ENCODE measurements at regions not wholly inside any gene's neighbourhood (a gene's known extent, or its start where the extent isn't known, plus 50 kb on each side); places are given as distances from the start of the nearest gene placed in this dataset.

DNA sequence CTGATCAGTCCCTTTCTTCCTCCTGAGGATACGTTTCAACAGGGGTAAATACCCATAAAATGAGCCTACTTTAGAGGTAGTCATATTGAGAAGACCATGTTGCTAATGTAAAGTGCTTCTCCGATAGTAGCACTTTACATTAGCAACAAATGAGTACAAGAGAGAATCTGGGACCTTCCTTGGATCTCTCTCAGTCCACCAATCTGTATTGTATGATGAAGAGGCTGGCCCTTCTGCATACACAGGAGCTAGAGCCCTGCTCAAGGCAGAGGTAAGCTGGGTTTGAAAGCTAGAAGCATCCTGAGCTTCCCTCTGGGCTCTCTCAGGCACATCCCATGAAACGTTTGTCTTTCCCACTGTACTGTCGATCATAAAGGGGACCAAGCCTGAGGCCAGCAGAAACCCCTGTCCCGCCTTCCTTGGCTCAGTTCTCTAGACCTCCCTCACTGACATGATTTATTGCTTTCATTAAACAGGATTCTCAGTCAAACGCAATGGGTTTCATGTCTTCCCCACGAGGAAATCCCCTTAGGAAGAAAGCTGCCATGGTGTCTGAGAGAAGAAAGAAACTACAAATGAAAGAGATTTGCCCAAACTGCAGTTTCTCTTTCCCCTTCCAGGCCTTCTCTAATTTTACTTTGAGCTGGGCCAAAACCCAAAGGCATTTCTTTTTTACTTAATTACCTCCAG is 62.8 kb upstream of the BCAR3 start:
- no peak for DNase-seq (ENCODE audit: low spot score)

GRCh38 chr1:93743465-93743864 is 61.8 kb upstream of the BCAR3 start:
- no peak for DNase-seq (ENCODE audit: low spot score)

DNA sequence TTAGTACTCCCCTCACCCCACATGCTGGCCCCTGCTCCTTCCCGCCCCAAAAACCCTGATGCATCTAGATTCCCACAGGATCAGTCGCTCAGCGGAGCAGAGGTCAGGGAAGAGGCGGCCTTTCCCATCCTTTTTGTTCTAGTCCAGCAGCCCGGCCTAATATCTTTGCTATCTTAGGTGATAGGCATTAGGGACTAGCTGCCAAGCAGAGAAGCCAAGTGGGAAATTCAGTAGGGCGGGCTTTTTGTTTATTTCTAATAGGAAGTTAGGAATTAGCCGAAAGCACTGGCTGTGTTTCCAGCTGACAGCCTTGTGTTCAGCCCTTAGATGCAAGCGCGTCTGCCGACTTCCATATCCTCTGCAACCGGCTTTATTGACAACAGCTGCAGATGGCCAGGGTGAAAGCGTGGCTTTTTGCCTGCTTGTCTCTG is 59.0 kb upstream of the BCAR3 start:
- no peak for DNase-seq (ENCODE audit: low spot score)

DNA sequence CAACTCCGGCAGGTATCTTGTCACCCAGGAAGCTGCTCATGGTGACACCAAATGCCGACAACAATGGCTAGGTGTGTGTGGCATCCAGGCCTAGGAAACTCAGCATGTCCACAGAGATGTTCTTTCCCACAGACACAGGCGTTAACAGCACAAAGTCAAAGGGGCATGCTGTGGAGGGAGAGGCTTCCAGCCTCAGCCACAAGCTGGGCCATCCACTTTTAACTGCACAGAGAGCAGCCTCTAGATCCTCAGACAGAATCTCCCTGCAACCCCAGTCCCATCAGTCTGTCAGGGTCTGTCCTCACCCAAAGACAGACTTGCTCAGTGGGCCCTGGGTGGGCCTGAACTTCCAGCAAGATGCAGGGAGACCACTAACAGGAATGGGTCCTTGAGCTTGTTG is 58.5 kb upstream of the BCAR3 start:
- no peak for DNase-seq (ENCODE audit: low spot score)

- no peak for DNase-seq (ENCODE audit: low spot score)
Observed at GRCh38 chr1:93739472-93739871, 57.8 kb upstream of the BCAR3 start.

GRCh38 chr1:93738926-93739325 is 57.3 kb upstream of the BCAR3 start:
- no peak for DNase-seq (ENCODE audit: low spot score)

- DNase-seq (ENCODE audit: low spot score) = no peak
Observed at GRCh38 chr1:93738075-93738622, 56.5 kb upstream of the BCAR3 start.

DNA sequence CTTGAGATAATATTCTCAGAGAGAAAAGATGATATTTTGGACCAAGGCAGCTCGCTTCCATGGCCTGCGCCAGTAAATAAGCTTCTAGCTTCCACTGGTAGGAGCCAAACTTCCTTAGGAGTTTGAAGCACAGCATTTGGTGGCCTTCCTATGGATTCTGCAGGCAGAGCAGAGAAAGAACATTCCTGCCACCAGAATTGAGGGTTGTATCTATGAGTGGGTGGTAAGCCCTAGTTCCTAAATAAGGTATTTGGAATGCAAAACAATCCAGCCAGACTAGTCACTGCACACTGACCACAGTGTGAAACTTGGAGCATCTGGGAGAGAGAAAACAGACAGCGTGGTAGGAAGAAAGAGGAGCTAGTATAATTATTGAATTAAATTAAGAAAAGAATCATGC is 54.1 kb upstream of the BCAR3 start:
- DNase-seq (ENCODE audit: low spot score) = no peak

DNA sequence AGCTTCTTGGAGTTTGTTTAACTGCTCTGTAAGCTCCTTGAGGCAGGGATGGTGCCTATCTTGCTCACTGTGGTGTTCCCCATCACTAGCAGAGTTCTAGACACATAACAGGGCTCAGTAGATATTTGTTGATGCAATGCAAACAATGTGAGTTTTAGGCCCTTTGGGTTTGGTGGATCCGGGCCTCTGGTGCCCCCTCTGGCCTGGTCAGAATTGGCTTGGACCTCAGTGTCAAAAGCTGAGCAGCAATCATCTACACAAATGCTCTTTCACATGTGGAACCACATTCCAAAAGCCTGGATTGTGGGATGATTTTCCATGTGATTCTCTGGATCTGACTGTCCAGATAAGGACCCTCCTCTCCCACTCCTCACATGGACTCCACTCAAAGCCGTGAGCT is 53.4 kb upstream of the BCAR3 start:
- DNase-seq (ENCODE audit: low spot score) = no peak

GRCh38 chr1:93733340-93733739 is 51.7 kb upstream of the BCAR3 start:
- no peak for DNase-seq (ENCODE audit: low spot score)

DNA sequence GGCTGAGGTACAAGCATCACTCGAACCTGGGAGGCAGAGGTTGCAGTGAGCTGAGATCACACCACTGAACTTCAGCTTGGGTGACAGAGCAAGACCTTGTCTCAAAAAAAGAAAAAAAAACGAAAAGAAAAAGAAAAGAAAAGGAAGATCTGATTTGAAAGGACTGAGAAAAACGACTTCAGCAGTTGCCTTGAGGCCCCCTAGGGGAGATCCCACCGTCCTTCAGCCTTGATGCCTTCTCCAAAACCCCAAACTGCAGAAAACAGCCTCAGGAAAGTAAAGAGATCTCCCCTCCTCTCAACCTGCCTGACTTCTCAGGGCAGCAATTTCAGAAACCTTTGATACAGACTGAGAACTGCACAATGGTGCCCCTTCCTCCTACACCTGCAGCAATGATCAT is 50.9 kb upstream of the BCAR3 start:
- DNase-seq (ENCODE audit: low spot score) = no peak
